Erythroblast (primary cell): ENCODE measurements at regions not wholly inside any gene's neighbourhood (a gene's known extent, or its start where the extent isn't known, plus 50 kb on each side); places are given as distances from the start of the nearest gene placed in this dataset.

ENCODE experiments used
- GATA1 ChIP-seq: IDR thresholded peaks from 2 replicates; pipeline ENCODE4 v1.6.1; 2011; ENCODE audit warnings: low read depth, mild to moderate bottlenecking, control low read depth, low read length, moderate library complexity
- POLR2A ChIP-seq: IDR thresholded peaks from 2 replicates; pipeline ENCODE4 v1.6.1; 2011; ENCODE audit warnings: mild to moderate bottlenecking, low read length

- TF ChIP-seq POLR2A (no peak), GATA1 (no peak)
These were observed 55.8 kb upstream of the OR6J1 start for GRCh38 chr14:22699801-22700564.
